Natural killer cell (primary cell): ENCODE measurements at regions not wholly inside any gene's neighbourhood (a gene's known extent, or its start where the extent isn't known, plus 50 kb on each side); places are given as distances from the start of the nearest gene placed in this dataset.

Experiments
- ATAC-seq, 3 donors: fragments of 150-1000 bp in 2 of 3; fragments of 200-7000 bp in 1 of 3; cut with Tn5 transposase; 1 replicate in 1 of 3; 2 replicates in 2 of 3; pipeline ENCODE4 v1.10.0; 2021; ENCODE audit warnings: mild to moderate bottlenecking in 2 of 3, moderate library complexity in 2 of 3
- DNase-seq, 2 donors: peaks; one replicate each; pipeline versions ENCODE4 v3.0.0 to v3.0.0-alpha.2; 2013 to 2021; ENCODE audit warnings: mixed read lengths in 1 of 2
- H3K27ac ChIP-seq: one replicate; pipeline ENCODE4 v1.5.1; 2013; ENCODE audit warnings: mild to moderate bottlenecking, low read length
- H3K27me3 ChIP-seq: one replicate; pipeline ENCODE4 v1.6.1; 2013; ENCODE audit warnings: low read length; ENCODE audit not compliant: control insufficient read depth, insufficient read depth
- H3K36me3 ChIP-seq: one replicate; pipeline ENCODE4 v1.6.1; 2013; ENCODE audit warnings: low read length; ENCODE audit not compliant: control insufficient read depth, insufficient read depth
- H3K4me1 ChIP-seq: one replicate; pipeline ENCODE4 v1.6.1; 2013; ENCODE audit warnings: low read length; ENCODE audit not compliant: control insufficient read depth, insufficient read depth
- H3K4me3 ChIP-seq: one replicate; pipeline ENCODE4 v1.5.1; 2013; ENCODE audit warnings: low read length
- H3K9me3 ChIP-seq: one replicate; pipeline ENCODE4 v1.6.1; 2013; ENCODE audit warnings: low read length; ENCODE audit not compliant: control insufficient read depth, insufficient read depth
- H3K27ac Mint-ChIP-seq, 2 donors: one replicate each; pipeline ENCODE4 v1.8.0; 2022; ENCODE audit warnings: mild to moderate bottlenecking in 2 of 2, mixed read lengths in 2 of 2, moderate library complexity in 1 of 2
- H3K27me3 Mint-ChIP-seq, 2 donors: one replicate each; pipeline ENCODE4 v1.8.0; 2022; ENCODE audit warnings: low read depth in 2 of 2, mixed read lengths in 2 of 2
- H3K36me3 Mint-ChIP-seq: one replicate; pipeline ENCODE4 v1.8.0; 2022; ENCODE audit warnings: mixed read lengths
- H3K4me1 Mint-ChIP-seq, 2 donors: one replicate each; pipeline ENCODE4 v1.8.0; 2022; ENCODE audit warnings: mixed read lengths in 2 of 2
- H3K4me3 Mint-ChIP-seq: one replicate; pipeline ENCODE4 v1.8.0; 2022; ENCODE audit warnings: mild to moderate bottlenecking, moderate library complexity, mixed read lengths
- H3K9me3 Mint-ChIP-seq, 2 donors: one replicate each; pipeline ENCODE4 v1.8.0; 2022; ENCODE audit warnings: mixed read lengths in 2 of 2
- WGBS: methylation state at CpG from one replicate; pipeline ENCODE4 v1.1.7; 2013; ENCODE audit warnings: missing lambda C conversion rate; ENCODE audit not compliant: insufficient coverage; 5-methylcytosine and 5-hydroxymethylcytosine counted together
- intact Hi-C: fragments of 100-400 bp; cut with micrococcal nuclease; formaldehyde crosslinking; loops from one replicate; pipeline ENCODE4 v1.14.2; 2022
- TF ChIP-seq, protein P1 (sequence below): fragments of 200-600 bp; IDR thresholded peaks from one replicate; pipeline ENCODE4 v1.8.0; 2022; ENCODE audit warnings: antibody characterized with exemption

DNA sequence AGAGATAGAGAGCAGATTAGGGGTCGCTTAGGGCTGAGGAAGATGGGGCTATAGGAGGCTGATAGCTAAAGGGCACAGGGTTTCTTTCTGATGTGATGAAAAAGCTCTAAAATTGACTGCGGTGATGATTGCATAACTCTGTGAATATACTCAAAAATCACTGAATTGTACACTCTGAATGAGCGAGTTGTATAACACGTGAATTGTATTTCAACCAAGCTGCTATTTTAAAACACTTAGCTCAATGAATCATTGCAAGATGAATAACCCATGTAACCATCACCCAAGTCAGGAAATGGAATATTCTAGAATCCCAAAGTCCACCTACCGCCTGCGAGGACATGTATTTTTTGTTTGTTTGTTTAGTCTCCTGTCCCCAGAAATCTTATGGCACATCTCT lies 60.1 kb upstream of the CCND2 start:
- no peaks in the 10 kb centered on the region for H3K36me3 Mint-ChIP-seq
- H3K27ac Mint-ChIP-seq, result no peak overlapping the region
- no peak overlapping the region for H3K4me3 Mint-ChIP-seq
- ATAC-seq (no peak), DNase-seq (no peak)
- H3K27me3 Mint-ChIP-seq, result peaks cover 0 to 7% of the 10 kb centered on the region in 2 donors
- H3K36me3 ChIP-seq, result no peaks in the 10 kb centered on the region
- peaks cover 18 to 19% of the 10 kb centered on the region in 2 donors for H3K4me1 Mint-ChIP-seq
- H3K9me3 Mint-ChIP-seq, result no peaks in the 10 kb centered on the region
- WGBS, result 88% methylated on average over 5 of the region's 6 CpGs
- TF ChIP-seq, protein P1, sequence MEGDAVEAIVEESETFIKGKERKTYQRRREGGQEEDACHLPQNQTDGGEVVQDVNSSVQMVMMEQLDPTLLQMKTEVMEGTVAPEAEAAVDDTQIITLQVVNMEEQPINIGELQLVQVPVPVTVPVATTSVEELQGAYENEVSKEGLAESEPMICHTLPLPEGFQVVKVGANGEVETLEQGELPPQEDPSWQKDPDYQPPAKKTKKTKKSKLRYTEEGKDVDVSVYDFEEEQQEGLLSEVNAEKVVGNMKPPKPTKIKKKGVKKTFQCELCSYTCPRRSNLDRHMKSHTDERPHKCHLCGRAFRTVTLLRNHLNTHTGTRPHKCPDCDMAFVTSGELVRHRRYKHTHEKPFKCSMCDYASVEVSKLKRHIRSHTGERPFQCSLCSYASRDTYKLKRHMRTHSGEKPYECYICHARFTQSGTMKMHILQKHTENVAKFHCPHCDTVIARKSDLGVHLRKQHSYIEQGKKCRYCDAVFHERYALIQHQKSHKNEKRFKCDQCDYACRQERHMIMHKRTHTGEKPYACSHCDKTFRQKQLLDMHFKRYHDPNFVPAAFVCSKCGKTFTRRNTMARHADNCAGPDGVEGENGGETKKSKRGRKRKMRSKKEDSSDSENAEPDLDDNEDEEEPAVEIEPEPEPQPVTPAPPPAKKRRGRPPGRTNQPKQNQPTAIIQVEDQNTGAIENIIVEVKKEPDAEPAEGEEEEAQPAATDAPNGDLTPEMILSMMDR, result no peak
- H3K9me3 ChIP-seq, result no peaks in the 10 kb centered on the region
- H3K27me3 ChIP-seq, result no peaks in the 10 kb centered on the region
- H3K4me3 ChIP-seq, result no peak overlapping the region
- intact Hi-C loops, result no loop called here
- H3K27ac ChIP-seq, result no peak overlapping the region
- peaks cover 14% of the 10 kb centered on the region for H3K4me1 ChIP-seq

DNA sequence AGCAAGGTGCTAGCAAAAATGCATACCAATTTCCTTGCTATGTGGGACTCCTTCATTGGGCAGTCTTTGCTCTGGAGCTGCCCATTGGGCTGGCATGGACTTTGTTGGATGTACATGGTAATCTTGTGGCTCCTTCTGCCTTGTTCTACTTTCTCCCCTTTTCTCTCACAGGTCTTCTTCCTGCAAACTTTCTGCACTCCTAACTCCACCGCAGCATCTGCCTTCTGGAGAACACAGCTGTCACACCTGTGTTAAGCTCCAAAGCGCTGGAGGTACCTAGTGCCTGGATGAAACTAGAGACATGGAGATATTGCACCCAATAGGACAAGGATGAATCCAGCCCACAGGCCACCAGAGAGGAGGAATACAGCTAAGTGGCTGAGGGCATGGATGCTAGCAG lies 60.7 kb upstream of the CCND2 start:
- H3K4me3 ChIP-seq, result no peak overlapping the region
- ATAC-seq, result no peak
- no peaks in the 10 kb centered on the region for H3K27me3 ChIP-seq
- no peak overlapping the region for H3K27ac Mint-ChIP-seq
- H3K4me1 Mint-ChIP-seq, result peaks cover 18 to 19% of the 10 kb centered on the region in 2 donors
- no peak overlapping the region for H3K4me3 Mint-ChIP-seq
- TF ChIP-seq, protein P1, result no peak
- H3K36me3 Mint-ChIP-seq, result no peaks in the 10 kb centered on the region
- no peak for DNase-seq
- no peaks in the 10 kb centered on the region for H3K9me3 Mint-ChIP-seq
- WGBS, result 100% methylated on average over 2 of the region's 2 CpGs
- peaks cover 0 to 7% of the 10 kb centered on the region in 2 donors for H3K27me3 Mint-ChIP-seq
- H3K36me3 ChIP-seq, result no peaks in the 10 kb centered on the region
- H3K9me3 ChIP-seq, result no peaks in the 10 kb centered on the region
- peaks cover 14% of the 10 kb centered on the region for H3K4me1 ChIP-seq
- no peak overlapping the region for H3K27ac ChIP-seq
- intact Hi-C loops, result no loop called here

DNA sequence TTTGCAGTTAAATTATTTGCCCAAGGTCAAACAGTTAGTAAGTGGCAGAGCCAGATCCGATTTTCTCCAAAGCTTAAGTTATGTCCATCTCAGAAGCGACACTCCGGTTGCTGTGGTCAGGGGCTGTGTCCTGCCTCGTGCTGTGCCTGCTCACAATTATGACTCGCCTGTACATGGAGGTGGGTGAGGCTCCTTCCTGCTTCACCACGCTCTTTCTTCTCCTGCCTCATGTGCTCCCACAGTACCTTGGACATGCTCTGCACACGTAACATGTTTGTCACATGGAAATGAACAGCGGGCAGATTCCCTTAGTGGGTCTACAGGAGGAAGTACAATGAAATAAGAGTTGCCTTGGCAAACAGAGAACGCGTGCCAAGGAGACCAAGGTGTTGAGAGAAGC lies 62.2 kb upstream of the CCND2 start:
- Histone ChIP-seq H3K36me3 (no peaks in the 10 kb centered on the region), H3K4me1 (peaks cover 14% of the 10 kb centered on the region), H3K4me3 (no peak overlapping the region), H3K27me3 (no peaks in the 10 kb centered on the region), H3K27ac (no peak overlapping the region), H3K9me3 (no peaks in the 10 kb centered on the region)
- ATAC-seq (no peak), DNase-seq (no peak)
- peaks cover 14 to 19% of the 10 kb centered on the region in 2 donors for H3K4me1 Mint-ChIP-seq
- 87% methylated on average over 10 of the region's 10 CpGs for WGBS
- TF ChIP-seq, protein P1, result no peak
- peaks cover 0 to 7% of the 10 kb centered on the region in 2 donors for H3K27me3 Mint-ChIP-seq
- no peaks in the 10 kb centered on the region for H3K36me3 Mint-ChIP-seq
- H3K27ac Mint-ChIP-seq, result no peak overlapping the region
- no peaks in the 10 kb centered on the region for H3K9me3 Mint-ChIP-seq
- intact Hi-C loops, result no loop called here
- H3K4me3 Mint-ChIP-seq, result no peak overlapping the region

DNA sequence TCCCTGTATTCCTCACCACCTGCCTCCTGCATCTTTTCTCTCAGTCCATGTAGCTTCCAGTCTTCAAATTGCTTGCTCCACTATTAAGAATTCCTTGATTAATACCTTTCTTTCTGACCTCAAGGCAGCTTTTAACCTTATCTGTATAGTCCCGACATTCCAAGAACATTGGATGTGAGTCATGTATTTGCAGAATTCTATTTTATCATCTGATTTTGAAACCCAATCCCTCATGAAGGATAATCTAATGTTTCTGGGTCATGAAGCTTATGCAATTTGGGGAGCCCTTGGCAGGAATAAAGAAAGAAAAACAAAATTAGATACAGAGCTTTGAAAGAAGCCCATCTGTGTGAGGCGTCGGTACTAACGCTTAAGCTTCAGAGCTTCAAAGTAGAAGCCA lies 63.4 kb upstream of the CCND2 start:
- peaks cover 0 to 7% of the 10 kb centered on the region in 2 donors for H3K27me3 Mint-ChIP-seq
- TF ChIP-seq, protein P1, result no peak
- peaks cover 5 to 11% of the 10 kb centered on the region in 2 donors for H3K4me1 Mint-ChIP-seq
- H3K9me3 ChIP-seq, result no peaks in the 10 kb centered on the region
- no peaks in the 10 kb centered on the region for H3K36me3 ChIP-seq
- WGBS, result 93% methylated on average over 4 of the region's 4 CpGs
- ATAC-seq (no peak), DNase-seq (no peak)
- H3K27ac Mint-ChIP-seq, result no peak overlapping the region
- no peaks in the 10 kb centered on the region for H3K27me3 ChIP-seq
- no peak overlapping the region for H3K27ac ChIP-seq
- no peak overlapping the region for H3K4me3 ChIP-seq
- H3K4me3 Mint-ChIP-seq, result no peak overlapping the region
- intact Hi-C loops, result no loop called here
- H3K9me3 Mint-ChIP-seq, result no peaks in the 10 kb centered on the region
- H3K4me1 ChIP-seq, result peaks cover 5% of the 10 kb centered on the region
- H3K36me3 Mint-ChIP-seq, result no peaks in the 10 kb centered on the region
